PC-9 (cell line): ENCODE measurements at regions not wholly inside any gene's neighbourhood (a gene's known extent, or its start where the extent isn't known, plus 50 kb on each side); places are given as distances from the start of the nearest gene placed in this dataset.

Experiments used
- BruUV-seq: library from RNA; stranded (reverse); fragments of 400-500 nt; replicated peaks from 2 replicates; lab custom pipeline; 2021; lab: Mats Ljungman, UMichigan
- CTCF ChIA-PET: fragments of 300-600 bp; sonication (Branson Sonifier 250); formaldehyde crosslinking; loops from one replicate; lab custom pipeline; 2022; ENCODE audit warnings: antibody characterized with exemption; lab: Charles Lee
- POLR2A ChIA-PET: fragments of 300-600 bp; sonication (Branson Sonifier 250); formaldehyde crosslinking; loops from one replicate; lab custom pipeline; 2022; ENCODE audit warnings: antibody characterized with exemption; ENCODE audit not compliant: unreplicated experiment; lab: Charles Lee
- DNase-seq, 2 experiments: peaks; one replicate each; pipeline versions ENCODE4 v3.0.0 to v3.0.0-alpha.2; 2015 to 2022; ENCODE audit warnings: mixed read lengths in 1 of 2
- H2AFZ ChIP-seq: fragments of 200-600 bp; sonication (generic); 2 replicates; pipeline ENCODE4 v1.8.1; 2017; ENCODE audit warnings: antibody characterized with exemption
- H3F3A ChIP-seq: fragments of 200-600 bp; sonication (generic); 2 replicates; pipeline ENCODE4 v1.8.1; 2017; ENCODE audit warnings: antibody characterized with exemption, mild to moderate bottlenecking, low read depth; ENCODE audit not compliant: insufficient read depth
- H3K27ac ChIP-seq: fragments of 200-600 bp; sonication (generic); 2 replicates; pipeline ENCODE4 v1.6.1; 2016; ENCODE audit warnings: mixed run types
- H3K27me3 ChIP-seq: fragments of 200-600 bp; sonication (generic); 2 replicates; pipeline ENCODE4 v1.6.1; 2016; ENCODE audit warnings: low read depth, mixed run types; ENCODE audit not compliant: insufficient read depth
- H3K36me3 ChIP-seq: fragments of 200-600 bp; sonication (generic); 2 replicates; pipeline ENCODE4 v1.6.1; 2016; ENCODE audit warnings: low read depth, mixed run types
- H3K4me1 ChIP-seq: fragments of 200-600 bp; sonication (generic); replicated peaks from 2 replicates; pipeline ENCODE4 v1.6.1; 2016; ENCODE audit warnings: mixed run types; ENCODE audit not compliant: insufficient read depth
- H3K4me2 ChIP-seq: fragments of 200-600 bp; sonication (generic); 2 replicates; pipeline ENCODE4 v1.6.1; 2017; ENCODE audit warnings: mixed run types
- H3K4me3 ChIP-seq: fragments of 200-600 bp; sonication (generic); 2 replicates; pipeline ENCODE4 v1.6.1; 2016; ENCODE audit warnings: mixed run types
- H3K79me2 ChIP-seq: fragments of 200-600 bp; sonication (generic); 2 replicates; pipeline ENCODE4 v1.6.1; 2017; ENCODE audit warnings: low read depth, mixed run types
- H3K9me2 ChIP-seq: fragments of 200-600 bp; sonication (generic); 2 replicates; pipeline ENCODE4 v1.8.1; 2017; ENCODE audit warnings: mild to moderate bottlenecking; ENCODE audit not compliant: insufficient read depth
- H3K9me3 ChIP-seq: fragments of 200-600 bp; sonication (generic); 2 replicates; pipeline ENCODE4 v1.8.1; 2016; ENCODE audit warnings: low read depth; ENCODE audit not compliant: insufficient read depth
- H4K20me1 ChIP-seq: fragments of 200-600 bp; sonication (generic); 2 replicates; pipeline ENCODE4 v1.8.1; 2017; ENCODE audit not compliant: insufficient read depth
- EZH2 ChIP-seq: fragments of 200-600 bp; sonication (generic); IDR thresholded peaks from 2 replicates; pipeline ENCODE4 v1.8.0; 2017; ENCODE audit warnings: antibody characterized with exemption, low read depth
- intact Hi-C: fragments of 100-400 bp; cut with micrococcal nuclease; formaldehyde crosslinking; loops from one replicate; pipeline ENCODE4 v1.10.0; 2022; ENCODE audit not compliant: unreplicated experiment
- TF ChIP-seq, protein P1 (sequence below): fragments of 200-600 bp; sonication (generic); conservative IDR thresholded peaks from 2 replicates; pipeline ENCODE4 v1.6.1; 2017; ENCODE audit warnings: mixed run types, antibody characterized with exemption, mild to moderate bottlenecking, moderate library complexity

DNA sequence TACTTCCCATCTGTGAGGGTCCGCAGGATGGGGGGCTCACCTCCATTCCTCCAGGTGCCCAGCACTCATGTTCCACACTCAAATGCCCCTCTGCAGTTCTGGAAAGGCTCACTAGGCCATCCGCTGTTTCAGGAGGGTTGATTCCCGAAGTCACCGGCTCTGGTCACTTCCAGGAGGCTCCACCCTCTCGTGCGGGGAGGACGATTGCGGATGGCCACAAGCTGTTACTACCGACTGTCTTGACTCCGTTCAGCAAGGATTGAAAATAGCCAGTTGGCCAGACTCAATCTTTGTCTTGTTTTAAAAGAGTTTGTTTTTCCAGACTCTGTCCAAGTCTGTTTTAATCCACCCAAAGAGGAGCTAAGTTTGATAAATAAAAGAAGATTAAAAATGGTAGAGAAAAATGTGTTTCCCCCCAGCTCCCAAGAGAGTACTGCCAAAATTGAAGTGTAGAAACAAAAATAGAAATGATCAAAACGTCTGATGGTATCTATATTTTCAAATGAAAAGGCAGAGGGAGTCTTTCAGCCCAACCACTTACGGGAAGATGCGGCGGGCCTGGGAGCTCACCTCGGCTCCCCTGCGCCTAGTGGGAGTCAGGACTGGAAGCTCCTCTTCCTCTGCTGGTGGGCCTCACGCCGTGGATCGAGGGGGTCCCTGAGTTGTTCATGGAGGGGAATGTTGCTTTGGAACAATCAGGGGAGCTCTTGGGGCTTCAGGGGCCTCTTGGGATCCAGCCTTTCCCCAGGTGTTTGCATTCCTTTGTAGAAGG is 1280.8 kb downstream of the BRD1 start:
- Histone ChIP-seq H3K36me3 (no peaks in the 10 kb centered on the region), H3K4me3 (no peak overlapping the region), H2AFZ (no peak overlapping the region), H3K9me3 (no peaks in the 10 kb centered on the region), H4K20me1 (no peaks in the 10 kb centered on the region; the same call in 1 of the 2 replicates), H3K27ac (no peak overlapping the region), H3K9me2 (no peaks in the 10 kb centered on the region), H3K4me1 (no peaks in the 10 kb centered on the region), H3K27me3 (peaks cover 94% of the 10 kb centered on the region), H3K4me2 (no peak overlapping the region), H3K79me2 (no peaks in the 10 kb centered on the region), H3F3A (no peaks in the 10 kb centered on the region)
- CTCF ChIA-PET = no interaction called here
- DNase-seq = no peak
- no peak for TF ChIP-seq EZH2
- TF ChIP-seq, protein P1, sequence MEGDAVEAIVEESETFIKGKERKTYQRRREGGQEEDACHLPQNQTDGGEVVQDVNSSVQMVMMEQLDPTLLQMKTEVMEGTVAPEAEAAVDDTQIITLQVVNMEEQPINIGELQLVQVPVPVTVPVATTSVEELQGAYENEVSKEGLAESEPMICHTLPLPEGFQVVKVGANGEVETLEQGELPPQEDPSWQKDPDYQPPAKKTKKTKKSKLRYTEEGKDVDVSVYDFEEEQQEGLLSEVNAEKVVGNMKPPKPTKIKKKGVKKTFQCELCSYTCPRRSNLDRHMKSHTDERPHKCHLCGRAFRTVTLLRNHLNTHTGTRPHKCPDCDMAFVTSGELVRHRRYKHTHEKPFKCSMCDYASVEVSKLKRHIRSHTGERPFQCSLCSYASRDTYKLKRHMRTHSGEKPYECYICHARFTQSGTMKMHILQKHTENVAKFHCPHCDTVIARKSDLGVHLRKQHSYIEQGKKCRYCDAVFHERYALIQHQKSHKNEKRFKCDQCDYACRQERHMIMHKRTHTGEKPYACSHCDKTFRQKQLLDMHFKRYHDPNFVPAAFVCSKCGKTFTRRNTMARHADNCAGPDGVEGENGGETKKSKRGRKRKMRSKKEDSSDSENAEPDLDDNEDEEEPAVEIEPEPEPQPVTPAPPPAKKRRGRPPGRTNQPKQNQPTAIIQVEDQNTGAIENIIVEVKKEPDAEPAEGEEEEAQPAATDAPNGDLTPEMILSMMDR = no peak
- intact Hi-C loops = no loop called here
- no TSS peak for BruUV-seq
- POLR2A ChIA-PET = no interaction called here

GRCh38 chr22:48545987-48546386 is 1281.7 kb downstream of the BRD1 start:
- ChIA-PET POLR2A (no interaction called here), CTCF (no interaction called here)
- Histone ChIP-seq H3K27me3 (peaks cover 91% of the 10 kb centered on the region), H3K4me1 (no peaks in the 10 kb centered on the region), H3K4me2 (no peak overlapping the region), H3K27ac (no peak overlapping the region), H4K20me1 (no peaks in the 10 kb centered on the region; the same call in 1 of the 2 replicates), H3F3A (no peaks in the 10 kb centered on the region), H3K36me3 (no peaks in the 10 kb centered on the region), H3K9me2 (no peaks in the 10 kb centered on the region), H3K4me3 (no peak overlapping the region), H2AFZ (no peak overlapping the region), H3K79me2 (no peaks in the 10 kb centered on the region), H3K9me3 (no peaks in the 10 kb centered on the region)
- no peak for TF ChIP-seq EZH2
- TF ChIP-seq, protein P1 = no peak
- intact Hi-C loops = no loop called here
- DNase-seq = no peak
- no TSS peak for BruUV-seq

DNA sequence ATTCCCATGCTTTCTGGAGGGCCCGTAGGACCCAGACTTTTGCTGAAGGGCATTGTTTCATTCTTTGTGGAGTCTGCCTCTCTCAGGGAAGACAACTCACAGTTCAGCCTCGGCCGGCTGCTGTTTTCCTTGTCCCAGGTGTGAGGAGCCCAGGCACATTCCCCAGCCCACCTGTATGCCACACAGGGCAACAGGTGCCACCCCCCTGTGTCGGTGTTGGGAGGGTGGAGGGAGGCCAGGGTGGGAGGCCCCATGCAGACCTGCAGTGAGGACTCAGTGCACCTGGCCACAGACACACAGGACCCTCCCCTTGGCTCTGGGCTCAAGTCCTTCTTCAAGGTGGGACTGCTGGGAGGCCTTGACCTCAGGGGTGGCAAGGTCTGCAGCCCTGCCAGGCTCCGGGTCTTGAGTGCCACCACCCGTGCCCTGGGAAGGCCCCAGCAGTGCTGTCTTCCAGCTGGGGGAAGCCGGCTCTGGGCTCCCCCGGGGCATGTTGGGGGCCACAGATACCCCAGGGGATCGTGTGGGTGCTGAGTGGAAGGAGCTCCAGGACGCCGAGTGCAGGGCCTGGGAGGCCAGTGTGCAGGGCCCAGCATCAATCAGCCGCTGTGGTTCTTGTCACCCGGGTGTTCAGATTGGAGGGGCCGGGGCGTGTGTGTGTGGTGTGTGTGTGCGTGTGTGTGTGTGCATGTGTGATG is 1286.1 kb downstream of the BRD1 start:
- TF ChIP-seq EZH2 = no peak
- TF ChIP-seq, protein P1 = no peak
- Histone ChIP-seq H3F3A (no peaks in the 10 kb centered on the region), H3K4me1 (no peaks in the 10 kb centered on the region), H3K27ac (no peak overlapping the region), H3K4me3 (no peak overlapping the region), H2AFZ (no peak overlapping the region), H3K9me2 (no peaks in the 10 kb centered on the region), H3K27me3 (peaks cover 88% of the 10 kb centered on the region), H3K4me2 (no peak overlapping the region), H3K79me2 (no peaks in the 10 kb centered on the region), H3K36me3 (no peaks in the 10 kb centered on the region), H4K20me1 (no peaks in the 10 kb centered on the region; the same call in 1 of the 2 replicates), H3K9me3 (no peaks in the 10 kb centered on the region)
- intact Hi-C loops = no loop called here
- BruUV-seq = no TSS peak
- POLR2A ChIA-PET = no interaction called here
- CTCF ChIA-PET = no interaction called here
- DNase-seq = no peak
